Esophagus squamous epithelium (tissue), 4 donors: ENCODE measurements at regions not wholly inside any gene's neighbourhood (a gene's known extent, or its start where the extent isn't known, plus 50 kb on each side); places are given as distances from the start of the nearest gene placed in this dataset.

Experiments
- CTCF ChIP-seq, 6 experiments: fragments of 450-650 bp in 4 of 6; fragments of 200-600 bp in 2 of 6; sonication (generic) in 2 of 6; IDR thresholded peaks; one replicate each; pipeline ENCODE4 v1.5.1; 2016 to 2019; ENCODE audit warnings: antibody characterized with exemption in 6 of 6, mild to moderate bottlenecking in 4 of 6, moderate library complexity in 4 of 6
- POLR2A ChIP-seq, 4 donors: fragments of 450-650 bp; IDR thresholded peaks; one replicate each; pipeline ENCODE4 v1.6.1; 2017; ENCODE audit warnings: antibody characterized with exemption in 4 of 4, mild to moderate bottlenecking in 4 of 4, moderate library complexity in 3 of 4

DNA sequence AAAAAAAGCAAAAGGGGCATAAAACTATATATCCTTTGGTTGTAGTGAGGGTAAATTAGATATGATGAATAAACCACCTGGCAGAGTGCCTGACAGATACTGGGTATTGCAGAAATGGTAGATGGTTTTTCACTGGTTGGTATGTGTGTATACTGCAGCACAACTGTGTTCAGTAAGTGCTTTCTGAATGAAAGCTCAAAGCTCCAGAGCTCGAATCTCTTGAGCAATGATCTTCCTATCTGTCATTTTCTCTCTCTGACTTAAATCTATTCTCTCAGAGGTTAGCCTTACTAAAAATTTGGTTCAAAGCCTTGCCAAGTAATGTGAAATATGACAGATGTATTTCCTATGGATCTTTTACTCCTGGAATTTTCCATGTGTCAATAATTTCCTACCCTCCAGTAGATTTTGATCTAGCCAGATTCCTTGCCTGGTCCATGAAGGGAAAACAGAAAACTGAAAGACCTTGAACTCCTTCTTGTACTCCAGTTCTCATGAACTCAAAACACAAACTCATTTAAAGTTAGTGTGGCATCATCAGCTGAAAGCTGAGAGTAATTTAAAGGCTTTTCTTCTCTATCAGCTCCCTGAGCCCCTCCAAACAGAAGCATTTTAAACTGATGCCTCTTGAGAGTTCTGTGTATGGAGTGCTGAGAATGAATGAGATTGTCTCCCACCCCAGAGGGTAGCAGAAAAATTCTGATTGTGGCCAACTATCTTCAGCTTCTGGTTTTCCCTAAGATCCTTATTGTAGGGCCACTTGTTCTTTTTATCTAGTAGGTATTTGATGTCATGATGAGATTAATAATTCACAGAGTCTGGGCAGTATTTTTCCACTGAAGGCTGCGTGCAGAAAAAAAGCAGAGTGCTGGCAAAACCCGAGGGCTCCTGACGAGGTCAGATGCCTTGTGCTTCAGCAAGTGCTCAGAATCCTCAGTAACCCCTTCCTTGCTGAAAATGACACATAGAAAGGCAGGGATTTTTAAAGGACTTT lies 363.4 kb upstream of the BOD1L1 start:
- TF ChIP-seq CTCF (IDR thresholded peaks at IDR 0.05): no peak
- TF ChIP-seq POLR2A (IDR thresholded peaks at IDR 0.05): no peak
